ENCODE measurements at regions not wholly inside any gene's neighbourhood (a gene's known extent, or its start where the extent isn't known, plus 50 kb on each side); places are given as distances from the start of the nearest gene placed in this dataset.

GRCh38 chr17:14690704-14691103, 389.8 kb downstream of the HS3ST3B1 start:
- no peak for TF ChIP-seq CTCF (IDR thresholded peaks at IDR 0.05; ENCODE audit: low read depth, low read length)
- no peak for TF ChIP-seq POLR2A (IDR thresholded peaks at IDR 0.05; ENCODE audit: extremely low read depth, insufficient read length)
- no peak for TF ChIP-seq MAX (IDR thresholded peaks at IDR 0.05; ENCODE audit: low read depth, low read length)
- no peak for TF ChIP-seq MYC (IDR thresholded peaks at IDR 0.05; ENCODE audit: low read depth, low read length)

Data from NB4 (cell line).